Superior temporal gyrus (tissue), 1 donor: ENCODE measurements at regions not wholly inside any gene's neighbourhood (a gene's known extent, or its start where the extent isn't known, plus 50 kb on each side); places are given as distances from the start of the nearest gene placed in this dataset.
A peak's percentile ranks its signal among the peaks of the same experiment; 100 is the strongest.
"Not testable (repeated sequence)": the region's sequence is repeated elsewhere in the genome, so short reads cannot be mapped to it uniquely, and the experiment has no call there.

Source experiments
- DNase-seq: peaks from one replicate; pipeline ENCODE4 v3.0.0-alpha.2; 2016; ENCODE audit errors: extremely low spot score

GRCh38 chr12:86435053-86435452 is 178.9 kb upstream of the MGAT4C start:
- peak; percentile 45 for DNase-seq

DNA sequence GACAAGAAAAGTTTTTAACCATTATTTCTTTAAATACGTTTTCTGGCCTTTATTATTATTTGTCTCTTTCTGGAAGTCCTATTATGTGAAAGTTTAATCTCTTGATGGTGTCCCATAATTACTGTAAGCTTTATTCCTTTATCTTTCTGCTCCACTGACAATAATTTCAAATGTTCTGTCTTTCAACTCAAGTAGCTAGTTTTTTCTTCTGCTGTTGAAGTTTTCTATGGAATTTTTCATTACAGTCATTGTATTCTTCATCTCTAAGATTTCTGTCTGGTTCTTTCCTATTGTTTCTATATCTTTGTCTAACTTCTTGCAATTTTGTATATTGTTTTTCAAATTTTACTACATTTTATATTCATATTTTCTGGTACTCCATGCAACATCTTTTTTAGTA is 173.6 kb upstream of the MGAT4C start:
- DNase-seq = no peak

GRCh38 chr12:86421333-86421732 is 165.1 kb upstream of the MGAT4C start:
- no peak for DNase-seq

DNA sequence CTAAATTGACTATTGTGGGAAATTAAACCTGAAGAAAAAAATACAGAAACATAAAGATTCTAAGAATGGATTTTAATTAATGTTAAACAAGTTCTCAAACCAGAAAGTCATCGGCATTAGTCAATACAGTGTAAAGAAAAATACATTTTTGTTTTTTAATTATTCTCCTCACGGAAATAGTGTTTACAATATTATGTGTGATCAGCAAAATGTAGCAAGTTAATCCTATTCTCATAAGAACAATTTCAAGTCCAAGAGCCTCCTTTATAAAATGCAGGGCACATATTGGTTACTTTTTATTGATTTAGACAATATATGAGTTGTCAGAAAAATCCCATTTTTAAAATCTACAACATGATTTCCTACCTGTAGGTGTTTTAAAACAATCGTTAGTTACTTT is 158.0 kb upstream of the MGAT4C start:
- no peak for DNase-seq

- DNase-seq = no peak
These were observed 155.5 kb upstream of the MGAT4C start for GRCh38 chr12:86411710-86412109.

GRCh38 chr12:86407620-86408208 is 151.5 kb upstream of the MGAT4C start:
- no peak for DNase-seq

GRCh38 chr12:86389949-86390348 is 133.8 kb upstream of the MGAT4C start:
- no peak for DNase-seq

GRCh38 chr12:86387591-86388145 is 131.5 kb upstream of the MGAT4C start:
- no peak for DNase-seq

DNA sequence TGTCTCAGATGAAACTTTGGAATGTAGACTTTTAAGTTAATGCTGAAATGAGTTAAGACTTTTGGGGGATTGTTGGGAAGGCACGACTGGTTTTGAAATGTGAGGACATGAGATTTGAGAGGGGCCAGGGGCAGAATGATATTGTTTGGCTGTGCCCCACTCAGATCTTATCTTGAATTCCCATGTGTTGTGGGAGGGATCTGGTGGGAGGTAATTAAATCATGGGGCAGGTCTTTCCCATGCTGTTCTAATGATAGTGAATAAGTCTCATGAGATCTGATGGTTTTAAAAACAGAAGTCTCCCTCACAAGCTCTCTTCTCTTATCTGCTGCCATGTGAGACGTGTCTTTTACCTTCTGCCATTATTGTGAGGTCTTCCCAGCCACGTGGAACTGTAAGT is 127.6 kb upstream of the MGAT4C start:
- DNase-seq = not testable (repeated sequence)

DNA sequence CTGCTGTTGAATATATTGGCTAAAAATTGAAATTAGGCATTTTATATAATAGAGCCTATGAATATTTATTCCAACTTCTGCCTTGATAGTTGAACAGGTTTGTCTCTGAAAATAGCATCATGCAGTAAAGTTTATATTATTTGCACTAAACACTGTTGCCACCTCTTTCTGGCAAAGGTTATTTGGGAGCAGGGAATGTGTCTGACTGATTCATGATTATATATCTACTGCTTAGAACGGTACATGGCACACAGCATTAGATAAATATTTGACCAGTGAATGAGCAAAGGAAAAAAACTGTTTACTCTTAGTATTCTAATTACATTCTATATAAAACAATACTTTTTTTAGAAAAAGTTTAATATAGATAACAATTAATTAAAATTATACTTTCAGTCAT is 123.1 kb upstream of the MGAT4C start:
- DNase-seq = no peak

DNA sequence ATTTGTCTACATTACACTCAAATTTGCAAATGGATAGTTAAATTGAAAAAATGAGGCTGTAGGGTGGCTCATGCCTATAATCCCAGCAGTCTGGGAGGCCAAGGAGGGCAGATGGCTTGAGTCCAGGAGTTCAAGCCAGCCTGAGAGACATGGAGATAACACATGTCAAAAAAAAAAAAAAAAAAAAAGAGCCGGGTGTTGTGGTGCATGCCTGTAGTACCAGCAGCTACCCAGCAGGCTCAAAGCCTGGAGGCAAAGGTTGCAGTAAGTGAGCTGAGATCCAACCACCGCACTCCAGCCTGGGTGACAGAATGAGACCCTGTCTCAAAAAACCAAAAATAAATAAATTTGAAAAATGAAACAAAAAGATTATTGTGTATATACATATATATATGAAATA is 119.9 kb upstream of the MGAT4C start:
- DNase-seq = no peak

DNA sequence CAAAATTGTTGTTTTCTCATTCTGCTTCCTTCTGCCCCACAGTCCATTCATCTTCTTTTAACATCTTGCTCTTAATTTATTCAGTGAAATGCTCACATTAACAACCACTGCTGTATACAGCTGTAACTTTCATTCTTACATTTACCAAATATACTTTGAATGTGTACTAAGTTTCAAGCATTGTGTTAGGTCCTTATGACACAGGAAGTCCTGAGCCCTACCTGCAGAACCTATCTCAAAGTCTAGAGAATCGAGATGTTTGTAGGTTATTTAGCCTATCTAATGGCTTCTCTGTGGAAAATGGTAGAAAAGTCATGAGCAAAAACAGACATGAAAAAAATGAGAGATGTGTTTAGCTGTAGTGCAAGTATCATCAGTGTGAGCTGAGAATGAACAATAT is 117.6 kb upstream of the MGAT4C start:
- DNase-seq = no peak

DNA sequence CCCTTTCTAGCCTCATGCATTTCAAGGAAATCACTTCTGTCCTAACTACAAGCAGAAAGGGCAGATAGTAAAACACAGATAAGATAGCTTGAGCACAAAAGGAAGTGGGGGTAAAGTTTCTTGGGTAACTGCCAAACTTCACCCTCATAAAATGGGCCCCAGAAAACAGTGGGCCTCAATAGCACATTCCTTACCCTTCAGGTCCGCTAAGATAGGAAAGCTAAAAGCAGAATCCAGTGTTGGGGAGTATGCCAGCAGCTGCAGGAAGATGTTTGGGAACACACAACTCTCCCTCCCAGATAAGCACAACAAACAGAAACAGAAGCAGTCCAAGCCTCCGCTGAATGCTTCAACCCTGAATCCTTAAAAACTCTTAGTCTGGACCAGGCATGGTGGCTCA is 110.9 kb upstream of the MGAT4C start:
- no peak for DNase-seq

GRCh38 chr12:86349196-86349595 is 93.0 kb upstream of the MGAT4C start:
- no peak for DNase-seq

DNA sequence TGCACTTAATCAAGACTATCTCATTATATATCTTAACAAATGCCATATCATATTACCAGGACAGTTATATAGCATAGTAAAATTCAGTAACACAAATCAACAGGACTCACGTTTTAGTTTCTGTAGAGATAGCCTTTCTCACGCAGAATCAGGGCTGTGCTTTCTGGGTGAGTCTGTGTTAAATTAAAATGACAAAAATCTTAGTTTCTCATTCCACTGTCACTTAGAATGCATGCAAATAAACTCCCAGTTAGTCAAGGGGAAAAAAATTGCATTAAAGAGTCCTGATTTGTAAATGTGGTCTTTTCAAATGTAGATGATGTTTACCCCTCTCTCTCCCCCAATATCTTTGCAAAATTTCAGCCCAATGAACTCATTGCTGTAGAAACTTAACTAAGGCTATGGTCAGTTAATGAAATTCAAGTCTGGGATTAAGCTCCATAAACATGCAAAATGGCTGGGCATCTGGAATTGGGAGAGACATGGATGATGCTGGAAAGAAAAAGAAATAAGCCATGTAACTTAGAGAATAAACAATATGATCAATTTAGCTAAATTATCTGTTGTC is 77.8 kb upstream of the MGAT4C start:
- no peak for DNase-seq

- DNase-seq = no peak
These were observed 75.3 kb upstream of the MGAT4C start for GRCh38 chr12:86331457-86331856.

GRCh38 chr12:86331012-86331411 is 74.8 kb upstream of the MGAT4C start:
- no peak for DNase-seq

GRCh38 chr12:86312232-86312631 is 56.0 kb upstream of the MGAT4C start:
- no peak for DNase-seq
